Erythroblast (primary cell): ENCODE measurements at regions not wholly inside any gene's neighbourhood (a gene's known extent, or its start where the extent isn't known, plus 50 kb on each side); places are given as distances from the start of the nearest gene placed in this dataset.

ENCODE experiments used
- GATA1 ChIP-seq: IDR thresholded peaks from 2 replicates; pipeline ENCODE4 v1.6.1; 2011; ENCODE audit warnings: low read depth, mild to moderate bottlenecking, control low read depth, low read length, moderate library complexity
- POLR2A ChIP-seq: IDR thresholded peaks from 2 replicates; pipeline ENCODE4 v1.6.1; 2011; ENCODE audit warnings: mild to moderate bottlenecking, low read length

DNA sequence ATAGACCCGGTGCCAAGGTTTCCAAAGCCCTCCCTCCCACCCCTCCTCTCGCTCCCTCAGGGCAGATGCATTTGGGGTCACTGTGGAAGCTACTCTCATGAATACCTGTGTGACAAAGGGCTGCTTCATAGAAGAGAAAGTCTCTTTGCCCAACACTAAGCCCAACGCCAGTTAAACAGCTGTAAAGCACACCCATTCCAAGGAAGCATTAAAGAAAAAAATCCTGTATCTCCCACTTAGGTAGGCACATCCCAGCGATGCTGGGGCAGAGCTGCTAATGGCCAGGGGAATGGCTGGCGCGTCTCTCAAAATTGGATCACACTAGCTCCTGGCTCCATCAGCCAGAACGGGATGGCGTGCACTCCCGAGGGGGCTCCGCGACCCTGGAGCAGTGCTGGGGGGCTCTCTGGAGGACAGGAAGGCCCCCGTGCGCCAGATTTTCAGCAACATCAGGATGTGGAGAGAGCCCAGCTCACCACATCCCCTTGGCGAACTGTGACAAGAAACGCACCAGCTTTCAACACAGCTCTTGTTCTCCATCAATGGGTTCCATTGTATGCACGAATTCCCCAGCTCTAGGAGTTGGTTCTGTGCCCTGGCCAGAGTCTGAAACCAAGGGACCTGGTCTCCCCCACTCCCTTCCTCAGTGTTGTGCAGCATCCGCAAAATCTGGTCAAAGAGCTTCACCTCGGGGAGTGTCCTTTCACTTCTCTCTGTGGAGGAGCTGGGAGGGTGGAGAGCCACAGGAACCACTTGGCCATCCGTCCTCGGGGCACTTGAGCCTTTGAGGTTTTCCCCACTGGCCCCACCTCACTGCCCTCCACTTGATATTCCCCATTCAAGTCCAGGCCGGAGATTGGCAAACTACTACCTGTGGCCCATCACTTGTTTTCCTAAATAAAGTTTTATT lies 74.1 kb downstream of the TFAP2C start:
- no peak for TF ChIP-seq POLR2A
- TF ChIP-seq GATA1, result no peak
